ENCODE measurements at regions not wholly inside any gene's neighbourhood (a gene's known extent, or its start where the extent isn't known, plus 50 kb on each side); places are given as distances from the start of the nearest gene placed in this dataset.
A peak's percentile ranks its signal among the peaks of the same experiment; 100 is the strongest.

DNA sequence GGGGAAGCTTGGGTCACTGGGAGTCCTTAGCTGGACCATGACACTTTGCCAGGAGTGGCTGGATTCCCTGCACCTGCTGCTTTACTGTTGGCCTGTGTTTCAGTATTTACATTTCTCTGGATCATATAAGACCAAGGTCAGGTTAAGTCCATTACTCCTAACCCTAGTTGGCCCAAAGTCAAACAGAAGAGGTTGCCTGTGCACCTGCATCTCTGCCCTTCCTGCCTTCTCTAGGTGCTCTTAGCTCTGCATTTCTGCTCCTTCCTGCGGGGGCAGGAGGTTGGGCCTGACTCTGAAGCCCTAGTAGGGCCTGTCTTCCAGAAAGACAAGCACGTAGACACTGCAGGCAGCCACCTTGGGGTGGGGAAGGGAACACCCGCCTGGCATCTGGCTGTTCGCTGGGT, 124.3 kb downstream of the RPLP1 start:
- TF ChIP-seq, protein P1, sequence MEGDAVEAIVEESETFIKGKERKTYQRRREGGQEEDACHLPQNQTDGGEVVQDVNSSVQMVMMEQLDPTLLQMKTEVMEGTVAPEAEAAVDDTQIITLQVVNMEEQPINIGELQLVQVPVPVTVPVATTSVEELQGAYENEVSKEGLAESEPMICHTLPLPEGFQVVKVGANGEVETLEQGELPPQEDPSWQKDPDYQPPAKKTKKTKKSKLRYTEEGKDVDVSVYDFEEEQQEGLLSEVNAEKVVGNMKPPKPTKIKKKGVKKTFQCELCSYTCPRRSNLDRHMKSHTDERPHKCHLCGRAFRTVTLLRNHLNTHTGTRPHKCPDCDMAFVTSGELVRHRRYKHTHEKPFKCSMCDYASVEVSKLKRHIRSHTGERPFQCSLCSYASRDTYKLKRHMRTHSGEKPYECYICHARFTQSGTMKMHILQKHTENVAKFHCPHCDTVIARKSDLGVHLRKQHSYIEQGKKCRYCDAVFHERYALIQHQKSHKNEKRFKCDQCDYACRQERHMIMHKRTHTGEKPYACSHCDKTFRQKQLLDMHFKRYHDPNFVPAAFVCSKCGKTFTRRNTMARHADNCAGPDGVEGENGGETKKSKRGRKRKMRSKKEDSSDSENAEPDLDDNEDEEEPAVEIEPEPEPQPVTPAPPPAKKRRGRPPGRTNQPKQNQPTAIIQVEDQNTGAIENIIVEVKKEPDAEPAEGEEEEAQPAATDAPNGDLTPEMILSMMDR (IDR thresholded peaks at IDR 0.05; ENCODE audit: unreplicated experiment), result no peak
- ChIA-PET POLR2A (interaction anchor here (0.8 to 2.1 kb wide), 2 partner anchors 124 to 522 kb away, joined by 3 to 8 read pairs; partner anchors contain the start of gene RPLP1), CTCF (interaction anchor here (0.6 to 2.8 kb wide), 21 partner anchors 9 to 1235 kb away, joined by 3 to 15 read pairs (median 3); no protein-coding TSS in a partner anchor)
- peaks cover 21% of the 10 kb centered on the region for H3K4me1 Mint-ChIP-seq (ENCODE audit: insufficient read depth, unreplicated experiment)
- no TSS peak for BruUV-seq (replicated peaks)
- H3K27ac Mint-ChIP-seq (ENCODE audit: low read depth, unreplicated experiment), result no peak overlapping the region
- H3K9me3 Mint-ChIP-seq (ENCODE audit: unreplicated experiment), result no peaks in the 10 kb centered on the region
- DNase-seq (ENCODE audit: unreplicated experiment), result no peak
- H3K4me3 Mint-ChIP-seq (ENCODE audit: unreplicated experiment), result no peak overlapping the region
- H3K36me3 Mint-ChIP-seq (ENCODE audit: insufficient read depth, unreplicated experiment), result no peaks in the 10 kb centered on the region
- intact Hi-C loops (cut with micrococcal nuclease), result loop anchor here (1.0 to 5.0 kb wide), 4 partner anchors 100 to 911 kb away; no protein-coding TSS in a partner anchor
- no peaks in the 10 kb centered on the region for H3K27me3 Mint-ChIP-seq (ENCODE audit: insufficient read depth, unreplicated experiment)

DNA sequence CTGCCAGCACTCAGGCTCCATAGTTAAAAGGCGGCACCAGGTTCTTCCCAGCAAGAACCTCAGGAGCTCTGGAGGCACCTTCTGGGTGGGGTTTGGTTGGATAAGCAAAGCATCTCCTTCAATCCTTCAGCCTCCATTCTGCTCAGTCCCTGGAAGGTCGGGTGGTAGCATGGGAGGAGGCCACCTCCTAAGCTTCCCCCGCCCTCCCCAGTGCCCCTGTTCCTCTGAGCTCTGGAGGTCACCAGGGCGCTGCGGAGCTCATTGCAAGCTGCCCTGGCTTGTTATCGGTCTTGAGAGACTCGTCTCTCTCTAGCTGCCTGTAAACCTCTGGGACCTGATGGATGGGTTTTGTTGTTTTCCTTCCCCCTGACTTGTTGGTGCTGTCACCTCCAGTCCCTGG, 124.8 kb downstream of the RPLP1 start:
- Mint-ChIP-seq H3K27ac (ENCODE audit: low read depth, unreplicated experiment) (no peak overlapping the region), H3K9me3 (ENCODE audit: unreplicated experiment) (no peaks in the 10 kb centered on the region), H3K27me3 (ENCODE audit: insufficient read depth, unreplicated experiment) (no peaks in the 10 kb centered on the region), H3K4me1 (ENCODE audit: insufficient read depth, unreplicated experiment) (peaks cover 21% of the 10 kb centered on the region), H3K4me3 (ENCODE audit: unreplicated experiment) (no peak overlapping the region), H3K36me3 (ENCODE audit: insufficient read depth, unreplicated experiment) (no peaks in the 10 kb centered on the region)
- intact Hi-C loops (cut with micrococcal nuclease), result loop anchor here (2.0 to 5.0 kb wide), 2 partner anchors 100 to 889 kb away; no protein-coding TSS in a partner anchor
- TF ChIP-seq, protein P1 (IDR thresholded peaks at IDR 0.05; ENCODE audit: unreplicated experiment), result no peak
- POLR2A ChIA-PET, result interaction anchor here (0.8 kb wide), 1 partner anchor 125 kb away, joined by 3 read pairs; the partner anchor contains the start of gene RPLP1
- CTCF ChIA-PET, result interaction anchor here (0.6 to 2.8 kb wide), 14 partner anchors 9 to 1235 kb away, joined by 3 to 15 read pairs (median 3); no protein-coding TSS in a partner anchor
- DNase-seq (ENCODE audit: unreplicated experiment), result no peak
- no TSS peak for BruUV-seq (replicated peaks)

DNA sequence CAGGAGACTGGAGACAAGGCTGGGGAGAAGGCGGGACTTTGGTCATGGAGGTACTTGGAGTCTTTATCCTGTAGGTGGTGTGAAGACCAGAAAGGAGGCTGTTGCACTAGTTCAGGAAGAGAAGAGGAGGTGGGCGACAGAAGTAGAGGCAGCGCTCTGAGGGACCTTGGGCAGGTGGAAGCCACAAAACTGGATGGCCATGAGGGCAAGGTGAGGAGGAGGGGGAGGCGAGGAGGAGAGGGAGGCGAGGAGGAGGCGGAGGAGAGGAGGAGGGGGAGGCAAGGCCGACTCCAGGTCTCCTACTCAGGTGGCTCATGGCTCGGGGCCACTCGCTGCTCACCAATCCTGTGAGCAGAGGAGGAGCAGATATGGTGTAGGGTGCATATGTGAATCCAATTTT, 125.6 kb downstream of the RPLP1 start:
- Mint-ChIP-seq H3K4me3 (ENCODE audit: unreplicated experiment) (no peak overlapping the region), H3K9me3 (ENCODE audit: unreplicated experiment) (no peaks in the 10 kb centered on the region), H3K4me1 (ENCODE audit: insufficient read depth, unreplicated experiment) (peaks cover 21% of the 10 kb centered on the region), H3K27ac (ENCODE audit: low read depth, unreplicated experiment) (no peak overlapping the region), H3K27me3 (ENCODE audit: insufficient read depth, unreplicated experiment) (no peaks in the 10 kb centered on the region), H3K36me3 (ENCODE audit: insufficient read depth, unreplicated experiment) (no peaks in the 10 kb centered on the region)
- ChIA-PET POLR2A (interaction anchor here (1.0 to 1.8 kb wide), 4 partner anchors 13 to 520 kb away, joined by 3 to 6 read pairs (median 4); partner anchors contain the start of gene TLE3), CTCF (interaction anchor here (0.9 kb wide), 1 partner anchor 520 kb away, joined by 3 read pairs; no protein-coding TSS in a partner anchor)
- TF ChIP-seq, protein P1 (IDR thresholded peaks at IDR 0.05; ENCODE audit: unreplicated experiment), result no peak
- BruUV-seq (replicated peaks), result no TSS peak
- no peak for DNase-seq (ENCODE audit: unreplicated experiment)
- intact Hi-C loops (cut with micrococcal nuclease), result loop anchor here (2.0 to 5.0 kb wide), 3 partner anchors 55 to 143 kb away; no protein-coding TSS in a partner anchor

DNA sequence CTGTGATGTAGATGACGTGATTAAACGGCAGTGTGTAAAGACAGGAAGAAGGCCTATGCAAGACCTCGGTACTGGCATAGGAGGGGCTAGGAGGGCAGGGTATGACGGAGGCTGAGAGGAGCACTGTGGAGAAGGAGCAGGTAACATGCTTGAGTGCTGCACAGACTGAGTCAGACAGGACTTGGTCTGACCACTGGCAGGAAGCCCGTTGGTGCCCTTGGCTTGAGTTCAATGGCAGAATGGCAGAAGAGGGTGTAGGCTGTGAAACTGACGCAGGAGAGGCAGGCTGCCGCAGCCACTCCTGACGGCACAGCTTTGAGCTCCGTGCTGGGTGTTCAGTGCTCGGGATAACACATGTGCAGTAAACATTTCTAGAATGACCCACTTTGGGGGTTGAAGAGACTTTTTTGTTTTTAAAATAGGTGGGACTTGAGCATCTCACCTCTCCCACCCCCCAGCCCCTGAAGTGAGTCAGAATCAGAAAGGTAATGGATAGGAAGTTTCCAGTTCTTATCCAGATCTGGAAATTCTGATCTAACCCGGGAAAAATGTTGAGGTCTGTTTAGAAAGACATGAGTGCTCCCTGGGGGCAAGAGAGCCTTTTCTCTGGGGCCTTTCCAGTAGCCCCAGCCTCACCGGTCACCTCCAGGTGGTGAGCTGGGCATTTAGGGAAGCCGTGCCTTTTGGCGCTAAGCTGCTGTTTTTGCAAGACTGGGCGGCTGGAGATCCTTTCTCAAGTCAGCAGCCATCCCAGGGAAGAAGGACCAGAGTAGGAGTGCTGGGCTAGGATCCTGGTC, 126.4 kb downstream of the RPLP1 start:
- H3K27ac Mint-ChIP-seq (ENCODE audit: low read depth, unreplicated experiment), result peak overlapping the region; percentile 75
- no peaks in the 10 kb centered on the region for H3K36me3 Mint-ChIP-seq (ENCODE audit: insufficient read depth, unreplicated experiment)
- no peaks in the 10 kb centered on the region for H3K27me3 Mint-ChIP-seq (ENCODE audit: insufficient read depth, unreplicated experiment)
- no TSS peak for BruUV-seq (replicated peaks)
- H3K4me1 Mint-ChIP-seq (ENCODE audit: insufficient read depth, unreplicated experiment), result peaks cover 21% of the 10 kb centered on the region
- ChIA-PET POLR2A (interaction anchor here (1.0 to 1.8 kb wide), 4 partner anchors 13 to 519 kb away, joined by 3 to 6 read pairs (median 4); partner anchors contain the start of gene TLE3), CTCF (interaction anchor here (0.7 kb wide), 1 partner anchor 455 kb away, joined by 6 read pairs; no protein-coding TSS in a partner anchor)
- no peaks in the 10 kb centered on the region for H3K9me3 Mint-ChIP-seq (ENCODE audit: unreplicated experiment)
- intact Hi-C loops (cut with micrococcal nuclease), result loop anchor here (1.0 to 5.0 kb wide), 4 partner anchors 56 to 518 kb away; partner anchors contain the start of gene TLE3
- peak; percentile 97 for DNase-seq (ENCODE audit: unreplicated experiment)
- peak overlapping the region; percentile 63 for H3K4me3 Mint-ChIP-seq (ENCODE audit: unreplicated experiment)
- TF ChIP-seq, protein P1 (IDR thresholded peaks at IDR 0.05; ENCODE audit: unreplicated experiment), result no peak
